H1 (cell line): ENCODE measurements at regions not wholly inside any gene's neighbourhood (a gene's known extent, or its start where the extent isn't known, plus 50 kb on each side); places are given as distances from the start of the nearest gene placed in this dataset.

ENCODE experiments used
- ASH2L ChIP-seq: fragments of 200-600, 300-600 bp; sonication (generic); IDR thresholded peaks from one replicate; pipeline ENCODE4 v1.7.1; 2017; ENCODE audit warnings: low read length
- CBX8 ChIP-seq: fragments of 300-800, 300-1000 bp; sonication (generic); IDR thresholded peaks from 2 replicates; pipeline ENCODE4 v1.7.1; 2016; ENCODE audit warnings: low read depth, low read length, borderline replicate concordance
- EZH2 ChIP-seq: fragments of 200-600 bp; sonication (generic); IDR thresholded peaks from 2 replicates; pipeline ENCODE4 v1.7.1; 2012; ENCODE audit warnings: low read depth, mild to moderate bottlenecking, moderate library complexity, low read length, inconsistent platforms; ENCODE audit not compliant: severe bottlenecking
- NANOG ChIP-seq: IDR thresholded peaks from 2 replicates; pipeline ENCODE4 v1.6.1; 2011; ENCODE audit warnings: low read length, low read depth, mild to moderate bottlenecking, inconsistent platforms; ENCODE audit not compliant: insufficient read depth, poor library complexity, severe bottlenecking
- SAP30 ChIP-seq: fragments of 300-600 bp; sonication (generic); IDR thresholded peaks from 2 replicates; pipeline ENCODE4 v1.7.1; 2012; ENCODE audit warnings: low read length, moderate library complexity, mild to moderate bottlenecking, inconsistent platforms; ENCODE audit not compliant: insufficient read depth, insufficient replicate concordance
- SIRT6 ChIP-seq: IDR thresholded peaks from one replicate; pipeline ENCODE4 v1.7.1; 2012; ENCODE audit warnings: low read length, inconsistent platforms
- SP2 ChIP-seq: IDR thresholded peaks from 2 replicates; pipeline ENCODE4 v1.6.1; 2012; ENCODE audit warnings: mild to moderate bottlenecking, low read length, inconsistent platforms
- SP4 ChIP-seq: IDR thresholded peaks from 2 replicates; pipeline ENCODE4 v1.6.1; 2012; ENCODE audit warnings: low read length, inconsistent platforms
- TAF1 ChIP-seq: IDR thresholded peaks from 2 replicates; pipeline ENCODE4 v1.6.1; 2011; ENCODE audit warnings: mild to moderate bottlenecking, low read depth, low read length
- TAF7 ChIP-seq: optimal IDR thresholded peaks from 2 replicates; pipeline ENCODE3; 2011; ENCODE audit warnings: low read depth, mild to moderate bottlenecking, inconsistent platforms, low read length, moderate library complexity, borderline replicate concordance
- TBP ChIP-seq: IDR thresholded peaks from 2 replicates; pipeline ENCODE4 v1.6.1; 2011; ENCODE audit warnings: low read depth, low read length, improper control_type of control experiment
- TF ChIP-seq, protein P1 (sequence below): fragments of 300-600 bp; sonication (generic); IDR thresholded peaks from 2 replicates; pipeline ENCODE4 v1.7.1; 2012; ENCODE audit warnings: low read length, moderate library complexity, mild to moderate bottlenecking, inconsistent platforms; ENCODE audit not compliant: insufficient replicate concordance
- TF ChIP-seq, protein P2 (sequence below): IDR thresholded peaks from 2 replicates; pipeline ENCODE4 v1.6.1; 2012; ENCODE audit warnings: inconsistent platforms

DNA sequence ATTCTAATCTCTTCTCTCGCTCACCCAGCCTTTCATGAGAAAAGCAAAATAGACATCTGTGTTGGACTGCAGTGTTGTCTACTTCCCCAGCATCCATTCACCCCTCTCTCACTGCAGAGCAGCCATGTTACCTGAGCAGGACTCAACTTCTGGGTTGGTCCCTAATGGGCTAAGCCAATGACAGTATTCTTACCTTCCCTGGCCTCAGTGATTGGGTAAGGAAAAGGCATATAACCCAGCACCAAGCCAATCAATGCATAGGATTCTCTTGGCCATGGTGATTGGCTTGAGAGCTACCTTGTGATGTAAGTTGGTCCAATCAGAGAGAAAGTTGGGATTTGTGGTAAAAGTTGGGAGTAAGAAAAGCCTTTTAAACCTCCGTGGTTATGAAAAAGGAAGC is 99.8 kb upstream of the NECTIN1 start (continued):
- TF ChIP-seq, protein P1, sequence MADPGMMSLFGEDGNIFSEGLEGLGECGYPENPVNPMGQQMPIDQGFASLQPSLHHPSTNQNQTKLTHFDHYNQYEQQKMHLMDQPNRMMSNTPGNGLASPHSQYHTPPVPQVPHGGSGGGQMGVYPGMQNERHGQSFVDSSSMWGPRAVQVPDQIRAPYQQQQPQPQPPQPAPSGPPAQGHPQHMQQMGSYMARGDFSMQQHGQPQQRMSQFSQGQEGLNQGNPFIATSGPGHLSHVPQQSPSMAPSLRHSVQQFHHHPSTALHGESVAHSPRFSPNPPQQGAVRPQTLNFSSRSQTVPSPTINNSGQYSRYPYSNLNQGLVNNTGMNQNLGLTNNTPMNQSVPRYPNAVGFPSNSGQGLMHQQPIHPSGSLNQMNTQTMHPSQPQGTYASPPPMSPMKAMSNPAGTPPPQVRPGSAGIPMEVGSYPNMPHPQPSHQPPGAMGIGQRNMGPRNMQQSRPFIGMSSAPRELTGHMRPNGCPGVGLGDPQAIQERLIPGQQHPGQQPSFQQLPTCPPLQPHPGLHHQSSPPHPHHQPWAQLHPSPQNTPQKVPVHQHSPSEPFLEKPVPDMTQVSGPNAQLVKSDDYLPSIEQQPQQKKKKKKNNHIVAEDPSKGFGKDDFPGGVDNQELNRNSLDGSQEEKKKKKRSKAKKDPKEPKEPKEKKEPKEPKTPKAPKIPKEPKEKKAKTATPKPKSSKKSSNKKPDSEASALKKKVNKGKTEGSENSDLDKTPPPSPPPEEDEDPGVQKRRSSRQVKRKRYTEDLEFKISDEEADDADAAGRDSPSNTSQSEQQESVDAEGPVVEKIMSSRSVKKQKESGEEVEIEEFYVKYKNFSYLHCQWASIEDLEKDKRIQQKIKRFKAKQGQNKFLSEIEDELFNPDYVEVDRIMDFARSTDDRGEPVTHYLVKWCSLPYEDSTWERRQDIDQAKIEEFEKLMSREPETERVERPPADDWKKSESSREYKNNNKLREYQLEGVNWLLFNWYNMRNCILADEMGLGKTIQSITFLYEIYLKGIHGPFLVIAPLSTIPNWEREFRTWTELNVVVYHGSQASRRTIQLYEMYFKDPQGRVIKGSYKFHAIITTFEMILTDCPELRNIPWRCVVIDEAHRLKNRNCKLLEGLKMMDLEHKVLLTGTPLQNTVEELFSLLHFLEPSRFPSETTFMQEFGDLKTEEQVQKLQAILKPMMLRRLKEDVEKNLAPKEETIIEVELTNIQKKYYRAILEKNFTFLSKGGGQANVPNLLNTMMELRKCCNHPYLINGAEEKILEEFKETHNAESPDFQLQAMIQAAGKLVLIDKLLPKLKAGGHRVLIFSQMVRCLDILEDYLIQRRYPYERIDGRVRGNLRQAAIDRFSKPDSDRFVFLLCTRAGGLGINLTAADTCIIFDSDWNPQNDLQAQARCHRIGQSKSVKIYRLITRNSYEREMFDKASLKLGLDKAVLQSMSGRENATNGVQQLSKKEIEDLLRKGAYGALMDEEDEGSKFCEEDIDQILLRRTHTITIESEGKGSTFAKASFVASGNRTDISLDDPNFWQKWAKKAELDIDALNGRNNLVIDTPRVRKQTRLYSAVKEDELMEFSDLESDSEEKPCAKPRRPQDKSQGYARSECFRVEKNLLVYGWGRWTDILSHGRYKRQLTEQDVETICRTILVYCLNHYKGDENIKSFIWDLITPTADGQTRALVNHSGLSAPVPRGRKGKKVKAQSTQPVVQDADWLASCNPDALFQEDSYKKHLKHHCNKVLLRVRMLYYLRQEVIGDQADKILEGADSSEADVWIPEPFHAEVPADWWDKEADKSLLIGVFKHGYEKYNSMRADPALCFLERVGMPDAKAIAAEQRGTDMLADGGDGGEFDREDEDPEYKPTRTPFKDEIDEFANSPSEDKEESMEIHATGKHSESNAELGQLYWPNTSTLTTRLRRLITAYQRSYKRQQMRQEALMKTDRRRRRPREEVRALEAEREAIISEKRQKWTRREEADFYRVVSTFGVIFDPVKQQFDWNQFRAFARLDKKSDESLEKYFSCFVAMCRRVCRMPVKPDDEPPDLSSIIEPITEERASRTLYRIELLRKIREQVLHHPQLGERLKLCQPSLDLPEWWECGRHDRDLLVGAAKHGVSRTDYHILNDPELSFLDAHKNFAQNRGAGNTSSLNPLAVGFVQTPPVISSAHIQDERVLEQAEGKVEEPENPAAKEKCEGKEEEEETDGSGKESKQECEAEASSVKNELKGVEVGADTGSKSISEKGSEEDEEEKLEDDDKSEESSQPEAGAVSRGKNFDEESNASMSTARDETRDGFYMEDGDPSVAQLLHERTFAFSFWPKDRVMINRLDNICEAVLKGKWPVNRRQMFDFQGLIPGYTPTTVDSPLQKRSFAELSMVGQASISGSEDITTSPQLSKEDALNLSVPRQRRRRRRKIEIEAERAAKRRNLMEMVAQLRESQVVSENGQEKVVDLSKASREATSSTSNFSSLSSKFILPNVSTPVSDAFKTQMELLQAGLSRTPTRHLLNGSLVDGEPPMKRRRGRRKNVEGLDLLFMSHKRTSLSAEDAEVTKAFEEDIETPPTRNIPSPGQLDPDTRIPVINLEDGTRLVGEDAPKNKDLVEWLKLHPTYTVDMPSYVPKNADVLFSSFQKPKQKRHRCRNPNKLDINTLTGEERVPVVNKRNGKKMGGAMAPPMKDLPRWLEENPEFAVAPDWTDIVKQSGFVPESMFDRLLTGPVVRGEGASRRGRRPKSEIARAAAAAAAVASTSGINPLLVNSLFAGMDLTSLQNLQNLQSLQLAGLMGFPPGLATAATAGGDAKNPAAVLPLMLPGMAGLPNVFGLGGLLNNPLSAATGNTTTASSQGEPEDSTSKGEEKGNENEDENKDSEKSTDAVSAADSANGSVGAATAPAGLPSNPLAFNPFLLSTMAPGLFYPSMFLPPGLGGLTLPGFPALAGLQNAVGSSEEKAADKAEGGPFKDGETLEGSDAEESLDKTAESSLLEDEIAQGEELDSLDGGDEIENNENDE = no peak
- TF ChIP-seq SP4 = no peak
- TF ChIP-seq SAP30 = no peak
- TF ChIP-seq CBX8 = no peak
- TF ChIP-seq TAF1 = no peak
- TF ChIP-seq EZH2 = no peak
- TF ChIP-seq SP2 = no peak
- no peak for TF ChIP-seq TAF7
- no peak for TF ChIP-seq SIRT6
- TF ChIP-seq, protein P2, sequence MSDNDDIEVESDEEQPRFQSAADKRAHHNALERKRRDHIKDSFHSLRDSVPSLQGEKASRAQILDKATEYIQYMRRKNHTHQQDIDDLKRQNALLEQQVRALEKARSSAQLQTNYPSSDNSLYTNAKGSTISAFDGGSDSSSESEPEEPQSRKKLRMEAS = no peak
- TF ChIP-seq TBP = no peak
- no peak for TF ChIP-seq ASH2L
- TF ChIP-seq NANOG = no peak
